Uterus (tissue), 2 donors: ENCODE measurements at regions not wholly inside any gene's neighbourhood (a gene's known extent, or its start where the extent isn't known, plus 50 kb on each side); places are given as distances from the start of the nearest gene placed in this dataset.

Experiments used
- POLR2A ChIP-seq, 2 donors: fragments of 450-650 bp; IDR thresholded peaks; one replicate each; pipeline ENCODE4 v1.6.1; 2016; ENCODE audit warnings: antibody characterized with exemption in 2 of 2, mild to moderate bottlenecking in 1 of 2, moderate library complexity in 1 of 2
- TF ChIP-seq, protein P1 (sequence below), 4 experiments: fragments of 200-600 bp in 2 of 4; fragments of 450-650 bp in 2 of 4; sonication (generic) in 2 of 4; IDR thresholded peaks; one replicate each; pipeline ENCODE4 v1.5.1; 2016 to 2019; ENCODE audit warnings: antibody characterized with exemption in 4 of 4, mild to moderate bottlenecking in 2 of 4, moderate library complexity in 1 of 4

GRCh38 chr2:20139407-20140172 is 85.3 kb downstream of the SDC1 start:
- TF ChIP-seq, protein P1, sequence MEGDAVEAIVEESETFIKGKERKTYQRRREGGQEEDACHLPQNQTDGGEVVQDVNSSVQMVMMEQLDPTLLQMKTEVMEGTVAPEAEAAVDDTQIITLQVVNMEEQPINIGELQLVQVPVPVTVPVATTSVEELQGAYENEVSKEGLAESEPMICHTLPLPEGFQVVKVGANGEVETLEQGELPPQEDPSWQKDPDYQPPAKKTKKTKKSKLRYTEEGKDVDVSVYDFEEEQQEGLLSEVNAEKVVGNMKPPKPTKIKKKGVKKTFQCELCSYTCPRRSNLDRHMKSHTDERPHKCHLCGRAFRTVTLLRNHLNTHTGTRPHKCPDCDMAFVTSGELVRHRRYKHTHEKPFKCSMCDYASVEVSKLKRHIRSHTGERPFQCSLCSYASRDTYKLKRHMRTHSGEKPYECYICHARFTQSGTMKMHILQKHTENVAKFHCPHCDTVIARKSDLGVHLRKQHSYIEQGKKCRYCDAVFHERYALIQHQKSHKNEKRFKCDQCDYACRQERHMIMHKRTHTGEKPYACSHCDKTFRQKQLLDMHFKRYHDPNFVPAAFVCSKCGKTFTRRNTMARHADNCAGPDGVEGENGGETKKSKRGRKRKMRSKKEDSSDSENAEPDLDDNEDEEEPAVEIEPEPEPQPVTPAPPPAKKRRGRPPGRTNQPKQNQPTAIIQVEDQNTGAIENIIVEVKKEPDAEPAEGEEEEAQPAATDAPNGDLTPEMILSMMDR (IDR thresholded peaks at IDR 0.05) = no peak
- no peak for TF ChIP-seq POLR2A (IDR thresholded peaks at IDR 0.05)
